WTC11 (cell line): ENCODE measurements at regions not wholly inside any gene's neighbourhood (a gene's known extent, or its start where the extent isn't known, plus 50 kb on each side); places are given as distances from the start of the nearest gene placed in this dataset.

Experiments used
- ATAC-seq: fragments of 200-7000 bp; cut with Tn5 transposase; 2 replicates; pipeline ENCODE4 v1.10.0; 2021; ENCODE audit warnings: mild to moderate bottlenecking, moderate library complexity
- CTCF ChIA-PET: fragments of 300-600 bp; sonication (Branson Sonifier 250); formaldehyde crosslinking; loops from one replicate; lab custom pipeline; 2021; ENCODE audit warnings: antibody characterized with exemption; lab: Charles Lee
- POLR2A ChIA-PET: fragments of 350-600 bp; sonication (Branson Sonifier 250); formaldehyde crosslinking; loops from one replicate; lab custom pipeline; 2021; ENCODE audit warnings: antibody characterized with exemption; lab: Charles Lee
- DNase-seq: peaks from one replicate; pipeline ENCODE4 v3.0.0; 2021; ENCODE audit warnings: low spot score
- H3K27ac Mint-ChIP-seq: 2 replicates; pipeline ENCODE4 v1.8.0; 2021; ENCODE audit warnings: mixed read lengths
- H3K27me3 Mint-ChIP-seq: 2 replicates; pipeline ENCODE4 v1.8.0; 2021; ENCODE audit warnings: low read depth, mild to moderate bottlenecking, moderate library complexity, mixed read lengths
- H3K36me3 Mint-ChIP-seq: 2 replicates; pipeline ENCODE4 v1.8.0; 2021; ENCODE audit warnings: mixed read lengths
- H3K4me1 Mint-ChIP-seq: 2 replicates; pipeline ENCODE4 v1.8.0; 2022; ENCODE audit warnings: mixed read lengths
- H3K4me3 Mint-ChIP-seq: 2 replicates; pipeline ENCODE4 v1.8.0; 2021; ENCODE audit warnings: mild to moderate bottlenecking, moderate library complexity, mixed read lengths
- H3K9me3 Mint-ChIP-seq: 2 replicates; pipeline ENCODE4 v1.8.0; 2021; ENCODE audit warnings: mixed read lengths
- AR ChIP-seq: fragments of 250-450 bp; sonication (Bioruptor Pico); IDR thresholded peaks from 2 replicates; pipeline ENCODE4 v1.9.0; 2021; ENCODE audit warnings: mild to moderate bottlenecking
- ATF2 ChIP-seq: sonication (generic); formaldehyde crosslinking; IDR thresholded peaks from 2 replicates; pipeline ENCODE4 v1.8.1; 2022; ENCODE audit warnings: low read depth, missing genetic modification reagents, borderline replicate concordance
- ATF6 ChIP-seq: sonication (generic); formaldehyde crosslinking; IDR thresholded peaks from 2 replicates; pipeline ENCODE4 v1.8.1; 2023; ENCODE audit warnings: mild to moderate bottlenecking, missing genetic modification reagents
- CREM ChIP-seq: sonication (generic); formaldehyde crosslinking; IDR thresholded peaks from 2 replicates; pipeline ENCODE4 v1.8.1; 2022; ENCODE audit warnings: mild to moderate bottlenecking, missing genetic modification reagents, moderate library complexity
- EMX1 ChIP-seq: fragments of 250-450 bp; sonication (Bioruptor Pico); IDR thresholded peaks from 2 replicates; pipeline ENCODE4 v1.8.0; 2021; ENCODE audit warnings: mild to moderate bottlenecking
- ESRRA ChIP-seq: sonication (generic); formaldehyde crosslinking; IDR thresholded peaks from 2 replicates; pipeline ENCODE4 v1.8.1; 2022; ENCODE audit warnings: mild to moderate bottlenecking, missing genetic modification reagents, borderline replicate concordance
- FOXJ3 ChIP-seq: sonication (generic); formaldehyde crosslinking; IDR thresholded peaks from 2 replicates; pipeline ENCODE4 v1.9.0; 2021; ENCODE audit warnings: missing genetic modification reagents, mild to moderate bottlenecking, borderline replicate concordance
- FOXK1 ChIP-seq: sonication (generic); formaldehyde crosslinking; IDR thresholded peaks from 2 replicates; pipeline ENCODE4 v1.8.0; 2022; ENCODE audit warnings: mild to moderate bottlenecking, moderate library complexity, missing genetic modification reagents
- PRRX2 ChIP-seq: fragments of 250-450 bp; sonication (Bioruptor Pico); IDR thresholded peaks from 2 replicates; pipeline ENCODE4 v1.8.0; 2021; ENCODE audit warnings: mild to moderate bottlenecking
- SOX15 ChIP-seq: fragments of 250-450 bp; sonication (Bioruptor Pico); IDR thresholded peaks from 2 replicates; pipeline ENCODE4 v1.9.0; 2021; ENCODE audit warnings: mild to moderate bottlenecking
- SP1 ChIP-seq: sonication (generic); formaldehyde crosslinking; conservative IDR thresholded peaks from 2 replicates; pipeline ENCODE4 v1.8.1; 2022; ENCODE audit warnings: missing genetic modification reagents
- TEAD1 ChIP-seq: sonication (generic); formaldehyde crosslinking; IDR thresholded peaks from 2 replicates; pipeline ENCODE4 v1.8.0; 2022; ENCODE audit warnings: mild to moderate bottlenecking, missing genetic modification reagents
- USF2 ChIP-seq: sonication (generic); formaldehyde crosslinking; IDR thresholded peaks from 2 replicates; pipeline ENCODE4 v1.8.1; 2023; ENCODE audit warnings: mild to moderate bottlenecking, missing genetic modification reagents, moderate library complexity
- ZNF263 ChIP-seq: sonication (generic); formaldehyde crosslinking; IDR thresholded peaks from 2 replicates; pipeline ENCODE4 v1.8.1; 2022; ENCODE audit warnings: low read depth, mild to moderate bottlenecking, moderate library complexity, missing genetic modification reagents
- ZNF425 ChIP-seq: fragments of 250-450 bp; sonication (Bioruptor Pico); conservative IDR thresholded peaks from 2 replicates; pipeline ENCODE4 v1.9.0; 2021; ENCODE audit warnings: mild to moderate bottlenecking
- ZNF671 ChIP-seq: fragments of 250-450 bp; sonication (Bioruptor Pico); IDR thresholded peaks from 2 replicates; pipeline ENCODE4 v1.8.0; 2021; ENCODE audit warnings: mild to moderate bottlenecking
- TF ChIP-seq, protein P1 (sequence below): sonication (generic); formaldehyde crosslinking; IDR thresholded peaks from 2 replicates; pipeline ENCODE4 v1.8.0; 2022; ENCODE audit warnings: mild to moderate bottlenecking, missing genetic modification reagents
- TF ChIP-seq, protein P2 (sequence below): sonication (generic); formaldehyde crosslinking; IDR thresholded peaks from 2 replicates; pipeline ENCODE4 v1.8.0; 2023; ENCODE audit warnings: mild to moderate bottlenecking, missing genetic modification reagents
- TF ChIP-seq, protein P3 (sequence below): sonication (generic); formaldehyde crosslinking; IDR thresholded peaks from 2 replicates; pipeline ENCODE4 v1.8.1; 2023; ENCODE audit warnings: mild to moderate bottlenecking, missing genetic modification reagents, moderate library complexity
- TF ChIP-seq, protein P4 (sequence below): sonication (generic); formaldehyde crosslinking; conservative IDR thresholded peaks from 2 replicates; pipeline ENCODE4 v1.8.1; 2022; ENCODE audit warnings: mild to moderate bottlenecking, missing genetic modification reagents

DNA sequence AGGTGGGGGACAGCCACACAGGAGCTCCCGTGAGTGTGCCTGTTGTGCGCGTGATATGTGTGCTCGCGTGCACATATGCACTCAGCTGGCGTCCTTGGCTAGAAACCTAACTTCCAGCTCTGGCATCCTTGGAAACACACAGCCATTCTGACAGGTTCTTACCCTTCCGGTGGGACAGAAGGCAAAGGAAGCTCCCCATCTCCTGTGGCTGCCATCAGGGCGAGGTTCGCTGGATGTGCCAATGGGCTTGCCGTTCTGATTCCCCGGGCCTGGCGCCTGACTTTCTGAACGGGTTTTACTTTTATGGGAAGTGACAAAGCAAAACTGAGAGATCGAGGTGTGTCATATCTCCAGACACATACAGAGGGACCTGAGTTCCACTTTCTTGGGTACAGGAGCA is 124.7 kb downstream of the PAPOLA start:
- no peaks in the 10 kb centered on the region for H3K9me3 Mint-ChIP-seq
- H3K27me3 Mint-ChIP-seq, result no peaks in the 10 kb centered on the region; the same call in none of the 2 replicates
- ChIA-PET POLR2A (interaction anchor here (0.5 kb wide), 1 partner anchor 127 kb away, joined by 3 read pairs; no protein-coding TSS in a partner anchor), CTCF (no interaction called here)
- no peaks in the 10 kb centered on the region for H3K36me3 Mint-ChIP-seq
- 0 out of 2 replicates have a peak, but pooled peaks cover 4% of the 10 kb centered on the region for H3K4me1 Mint-ChIP-seq
- TF ChIP-seq ZNF425 (CRISPR knock-in tag), result no peak
- no peak for TF ChIP-seq SP1 (CRISPR knock-in tag)
- TF ChIP-seq ATF2 (CRISPR knock-in tag), result no peak
- no peak for TF ChIP-seq FOXK1 (CRISPR knock-in tag)
- no peak for TF ChIP-seq PRRX2 (CRISPR knock-in tag)
- TF ChIP-seq, protein P1, sequence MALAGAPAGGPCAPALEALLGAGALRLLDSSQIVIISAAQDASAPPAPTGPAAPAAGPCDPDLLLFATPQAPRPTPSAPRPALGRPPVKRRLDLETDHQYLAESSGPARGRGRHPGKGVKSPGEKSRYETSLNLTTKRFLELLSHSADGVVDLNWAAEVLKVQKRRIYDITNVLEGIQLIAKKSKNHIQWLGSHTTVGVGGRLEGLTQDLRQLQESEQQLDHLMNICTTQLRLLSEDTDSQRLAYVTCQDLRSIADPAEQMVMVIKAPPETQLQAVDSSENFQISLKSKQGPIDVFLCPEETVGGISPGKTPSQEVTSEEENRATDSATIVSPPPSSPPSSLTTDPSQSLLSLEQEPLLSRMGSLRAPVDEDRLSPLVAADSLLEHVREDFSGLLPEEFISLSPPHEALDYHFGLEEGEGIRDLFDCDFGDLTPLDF (CRISPR knock-in tag), result no peak
- TF ChIP-seq EMX1 (CRISPR knock-in tag), result no peak
- TF ChIP-seq USF2 (CRISPR knock-in tag), result no peak
- TF ChIP-seq, protein P2, sequence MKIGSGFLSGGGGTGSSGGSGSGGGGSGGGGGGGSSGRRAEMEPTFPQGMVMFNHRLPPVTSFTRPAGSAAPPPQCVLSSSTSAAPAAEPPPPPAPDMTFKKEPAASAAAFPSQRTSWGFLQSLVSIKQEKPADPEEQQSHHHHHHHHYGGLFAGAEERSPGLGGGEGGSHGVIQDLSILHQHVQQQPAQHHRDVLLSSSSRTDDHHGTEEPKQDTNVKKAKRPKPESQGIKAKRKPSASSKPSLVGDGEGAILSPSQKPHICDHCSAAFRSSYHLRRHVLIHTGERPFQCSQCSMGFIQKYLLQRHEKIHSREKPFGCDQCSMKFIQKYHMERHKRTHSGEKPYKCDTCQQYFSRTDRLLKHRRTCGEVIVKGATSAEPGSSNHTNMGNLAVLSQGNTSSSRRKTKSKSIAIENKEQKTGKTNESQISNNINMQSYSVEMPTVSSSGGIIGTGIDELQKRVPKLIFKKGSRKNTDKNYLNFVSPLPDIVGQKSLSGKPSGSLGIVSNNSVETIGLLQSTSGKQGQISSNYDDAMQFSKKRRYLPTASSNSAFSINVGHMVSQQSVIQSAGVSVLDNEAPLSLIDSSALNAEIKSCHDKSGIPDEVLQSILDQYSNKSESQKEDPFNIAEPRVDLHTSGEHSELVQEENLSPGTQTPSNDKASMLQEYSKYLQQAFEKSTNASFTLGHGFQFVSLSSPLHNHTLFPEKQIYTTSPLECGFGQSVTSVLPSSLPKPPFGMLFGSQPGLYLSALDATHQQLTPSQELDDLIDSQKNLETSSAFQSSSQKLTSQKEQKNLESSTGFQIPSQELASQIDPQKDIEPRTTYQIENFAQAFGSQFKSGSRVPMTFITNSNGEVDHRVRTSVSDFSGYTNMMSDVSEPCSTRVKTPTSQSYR (CRISPR knock-in tag), result no peak
- no peak for TF ChIP-seq ZNF671 (CRISPR knock-in tag)
- no peak for TF ChIP-seq SOX15
- no peak for TF ChIP-seq CREM (CRISPR knock-in tag)
- TF ChIP-seq, protein P3, sequence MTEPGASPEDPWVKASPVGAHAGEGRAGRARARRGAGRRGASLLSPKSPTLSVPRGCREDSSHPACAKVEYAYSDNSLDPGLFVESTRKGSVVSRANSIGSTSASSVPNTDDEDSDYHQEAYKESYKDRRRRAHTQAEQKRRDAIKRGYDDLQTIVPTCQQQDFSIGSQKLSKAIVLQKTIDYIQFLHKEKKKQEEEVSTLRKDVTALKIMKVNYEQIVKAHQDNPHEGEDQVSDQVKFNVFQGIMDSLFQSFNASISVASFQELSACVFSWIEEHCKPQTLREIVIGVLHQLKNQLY (CRISPR knock-in tag), result no peak
- TF ChIP-seq, protein P4, sequence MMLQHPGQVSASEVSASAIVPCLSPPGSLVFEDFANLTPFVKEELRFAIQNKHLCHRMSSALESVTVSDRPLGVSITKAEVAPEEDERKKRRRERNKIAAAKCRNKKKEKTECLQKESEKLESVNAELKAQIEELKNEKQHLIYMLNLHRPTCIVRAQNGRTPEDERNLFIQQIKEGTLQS (CRISPR knock-in tag), result no peak
- no peak overlapping the region for H3K4me3 Mint-ChIP-seq
- DNase-seq (no peak), ATAC-seq (no peak)
- H3K27ac Mint-ChIP-seq, result no peak overlapping the region

DNA sequence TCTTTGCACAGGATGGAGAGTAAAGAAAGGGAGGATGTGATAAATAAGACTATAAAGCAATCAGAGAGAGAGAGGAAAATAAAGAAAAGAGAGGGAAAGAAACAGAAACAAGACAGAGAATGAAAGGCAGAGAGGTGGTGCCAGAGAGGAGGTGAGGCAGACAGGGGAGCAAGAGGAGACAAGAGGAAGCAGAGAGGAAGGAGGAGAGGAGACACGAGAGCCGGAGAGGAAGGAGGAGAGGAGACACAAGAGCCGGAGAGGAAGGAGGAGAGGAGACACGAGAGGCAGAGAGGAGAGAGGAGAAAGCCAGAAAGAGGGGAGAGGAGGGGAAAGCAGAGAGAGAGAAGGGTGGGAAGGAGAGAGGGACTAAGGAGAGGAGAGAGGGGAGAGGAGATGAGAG is 125.2 kb downstream of the PAPOLA start:
- ATAC-seq (no peak), DNase-seq (no peak)
- H3K36me3 Mint-ChIP-seq, result no peaks in the 10 kb centered on the region
- no peaks in the 10 kb centered on the region; the same call in none of the 2 replicates for H3K27me3 Mint-ChIP-seq
- POLR2A ChIA-PET, result interaction anchor here (0.5 kb wide), 1 partner anchor 127 kb away, joined by 3 read pairs; no protein-coding TSS in a partner anchor
- 0 out of 2 replicates have a peak, but pooled peaks cover 4% of the 10 kb centered on the region for H3K4me1 Mint-ChIP-seq
- H3K4me3 Mint-ChIP-seq, result no peak overlapping the region
- CTCF ChIA-PET, result no interaction called here
- no peaks in the 10 kb centered on the region for H3K9me3 Mint-ChIP-seq
- no peak overlapping the region for H3K27ac Mint-ChIP-seq
- TF ChIP-seq TEAD1 (CRISPR knock-in tag), result no peak
- no peak for TF ChIP-seq FOXJ3 (CRISPR knock-in tag)
- no peak for TF ChIP-seq AR (CRISPR knock-in tag)
- no peak for TF ChIP-seq ZNF263
- no peak for TF ChIP-seq ATF6 (CRISPR knock-in tag)
- TF ChIP-seq ESRRA (CRISPR knock-in tag), result no peak
